ENCODE measurements at regions not wholly inside any gene's neighbourhood (a gene's known extent, or its start where the extent isn't known, plus 50 kb on each side); places are given as distances from the start of the nearest gene placed in this dataset.

DNA sequence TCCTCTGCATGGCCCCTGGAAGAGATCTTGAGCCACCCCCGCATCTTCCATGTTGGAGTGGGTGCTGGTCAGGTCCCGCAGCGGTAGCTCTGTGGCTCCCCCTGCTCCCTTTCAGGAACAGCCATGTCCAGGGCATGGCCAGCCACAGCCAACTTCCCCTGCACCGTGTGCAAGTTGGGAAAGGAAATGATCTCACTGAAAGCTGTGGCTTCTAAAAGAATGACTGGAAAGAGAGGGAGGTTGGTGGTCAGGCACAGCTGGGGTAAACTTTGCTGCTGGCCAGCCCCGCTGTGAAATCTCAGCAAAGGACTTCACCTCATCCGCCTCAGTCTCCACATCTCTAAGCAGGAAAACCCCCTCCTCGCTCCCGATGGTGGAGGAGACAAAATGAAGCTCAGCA lies 153.6 kb upstream of the CST7 start:
- DNase-seq = no peak

DNA sequence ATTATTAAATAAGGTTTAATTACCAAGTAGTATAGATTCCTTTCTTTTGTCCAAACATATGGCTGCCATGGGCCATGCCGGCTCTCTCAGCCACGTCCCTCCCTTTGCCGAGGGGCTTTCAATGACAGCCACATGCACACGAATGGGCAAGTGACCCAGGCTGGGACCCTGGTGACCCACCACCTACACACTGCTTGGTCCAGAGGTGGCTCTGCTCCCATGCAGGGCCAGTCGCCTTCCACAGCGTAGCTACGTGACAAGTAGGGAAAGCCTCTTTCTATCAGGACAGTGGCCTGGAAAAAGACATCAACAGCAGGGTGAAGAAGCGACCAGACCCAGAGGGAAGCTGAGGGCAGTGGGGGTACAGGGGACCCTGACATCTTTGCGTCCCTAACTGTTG lies 152.8 kb upstream of the CST7 start:
- DNase-seq = no peak

DNA sequence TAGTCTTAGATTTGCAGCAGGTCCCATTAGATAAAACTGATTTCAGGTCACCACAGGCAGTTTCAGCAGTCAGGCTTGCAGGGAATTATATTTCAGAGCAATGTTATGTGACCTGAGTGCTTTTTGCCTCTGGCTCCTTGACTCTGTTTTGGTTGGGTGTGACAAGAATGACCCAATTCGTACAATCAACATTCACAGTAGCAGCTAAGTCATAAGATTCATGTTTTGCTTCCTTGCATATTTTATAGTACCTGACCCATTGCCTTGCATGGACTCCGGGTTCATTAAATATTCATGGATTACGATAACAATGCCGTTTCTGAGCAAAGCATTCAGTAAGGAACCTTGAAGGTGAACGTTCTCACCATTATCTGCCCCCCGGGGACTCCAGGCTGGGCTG lies 152.0 kb upstream of the CST7 start:
- no peak for DNase-seq

DNA sequence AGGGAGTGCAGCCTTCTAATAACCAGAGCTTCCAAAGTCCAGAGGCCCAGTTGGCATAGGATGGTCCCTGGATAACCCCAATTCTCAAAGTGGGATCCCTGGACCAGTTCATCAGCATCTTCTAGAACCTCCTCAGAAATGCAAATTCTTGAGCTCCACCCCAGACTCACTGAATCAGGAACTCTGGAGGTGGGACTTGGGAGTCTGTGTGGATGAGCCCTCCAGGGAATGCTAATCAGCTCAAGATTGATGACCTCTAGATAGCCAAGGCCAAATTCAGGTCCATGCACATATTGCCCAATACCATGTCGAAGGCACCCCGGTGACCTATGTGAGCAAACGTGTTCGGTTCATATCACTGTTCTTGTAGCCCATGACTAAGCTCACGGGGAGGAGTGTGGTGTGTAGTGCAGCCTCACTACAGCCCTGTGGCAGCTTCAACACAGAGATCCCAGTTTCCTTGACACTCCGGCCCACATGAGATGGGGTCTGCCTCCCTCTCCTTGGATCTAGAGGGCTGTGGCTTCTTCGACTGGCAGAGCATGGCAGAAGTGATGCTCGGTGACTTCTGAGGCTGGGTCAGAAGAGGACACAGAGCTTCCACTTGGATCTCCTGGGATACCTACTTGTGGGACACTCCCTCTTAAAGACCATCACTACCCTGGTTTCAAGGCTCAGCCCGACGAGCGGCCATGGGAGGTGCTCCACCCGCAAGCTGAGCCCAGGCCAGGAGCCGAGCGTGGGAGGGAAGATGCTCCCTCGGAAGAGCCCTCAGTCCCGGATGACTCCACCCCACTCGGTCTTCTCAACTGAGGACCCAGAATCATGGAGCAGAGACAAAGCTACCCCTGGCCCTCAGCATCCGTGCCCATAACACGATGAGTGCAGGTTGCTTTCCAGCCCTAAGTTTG lies 151.1 kb upstream of the CST7 start:
- DNase-seq = no peak

DNA sequence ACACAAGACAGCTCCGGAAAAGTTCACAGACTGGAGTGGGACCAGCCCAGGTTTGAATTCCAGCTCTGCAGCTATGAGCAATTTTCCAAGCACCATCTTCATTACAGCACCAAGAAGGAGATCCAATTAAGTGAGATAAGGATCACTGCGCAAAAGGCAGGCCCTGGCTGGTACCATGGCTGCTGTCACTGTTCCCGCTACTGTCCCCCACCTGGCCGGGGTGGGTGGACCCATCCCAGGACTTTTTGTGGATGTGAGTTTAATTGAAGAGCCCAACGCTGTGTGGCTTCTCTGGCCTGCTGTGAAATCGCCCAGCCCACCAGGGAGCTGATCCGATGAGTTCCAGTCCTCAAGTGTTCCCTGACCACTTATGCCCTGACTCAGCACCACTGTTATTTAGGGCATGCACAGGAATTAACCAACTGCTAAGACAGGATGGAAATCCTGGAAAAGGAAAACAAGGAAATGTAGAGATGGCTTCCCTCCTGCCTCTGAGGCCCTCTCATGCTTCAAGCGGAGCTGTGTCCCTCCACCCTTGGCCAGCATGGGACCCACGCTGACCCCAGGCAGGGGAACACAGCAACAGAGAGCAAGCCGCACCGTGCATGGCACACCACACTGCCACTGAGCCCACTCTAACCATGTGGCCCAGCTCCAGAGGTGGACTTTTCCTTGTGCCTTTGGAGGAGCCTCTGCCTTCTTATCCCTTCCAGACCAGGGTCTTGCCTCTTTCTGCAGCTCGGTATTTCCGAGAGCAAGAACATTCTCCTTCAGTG lies 150.0 kb upstream of the CST7 start:
- no peak for DNase-seq

DNA sequence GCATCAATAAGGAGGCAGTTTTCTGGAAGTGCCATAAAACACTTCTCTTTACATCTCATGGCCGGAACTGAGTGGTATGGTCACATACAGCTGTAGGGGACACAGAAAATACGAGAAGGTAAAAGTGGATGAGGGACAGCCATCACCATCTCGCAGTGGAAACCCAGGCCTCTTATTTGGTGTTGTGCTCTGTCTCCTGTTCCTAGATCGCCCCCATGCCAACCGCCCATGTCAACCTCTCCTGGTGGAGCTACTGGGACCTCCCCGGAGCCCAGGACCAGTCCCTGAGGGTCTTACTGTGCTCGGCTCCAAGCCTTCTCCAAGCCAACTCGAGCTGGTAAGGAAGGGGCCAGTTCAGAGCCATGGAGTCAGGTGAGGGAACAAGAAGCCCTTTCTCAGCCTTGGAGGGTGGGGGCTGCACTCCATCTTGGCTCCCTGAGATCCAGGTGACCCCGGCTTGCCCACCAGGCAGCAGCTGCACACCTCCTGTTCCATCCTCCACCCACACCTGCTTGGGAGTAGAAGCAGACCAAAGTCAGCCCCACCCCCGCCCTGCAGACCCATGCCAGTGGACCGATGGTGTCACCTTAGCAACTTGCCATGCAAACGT lies 149.0 kb upstream of the CST7 start:
- no peak for DNase-seq

DNA sequence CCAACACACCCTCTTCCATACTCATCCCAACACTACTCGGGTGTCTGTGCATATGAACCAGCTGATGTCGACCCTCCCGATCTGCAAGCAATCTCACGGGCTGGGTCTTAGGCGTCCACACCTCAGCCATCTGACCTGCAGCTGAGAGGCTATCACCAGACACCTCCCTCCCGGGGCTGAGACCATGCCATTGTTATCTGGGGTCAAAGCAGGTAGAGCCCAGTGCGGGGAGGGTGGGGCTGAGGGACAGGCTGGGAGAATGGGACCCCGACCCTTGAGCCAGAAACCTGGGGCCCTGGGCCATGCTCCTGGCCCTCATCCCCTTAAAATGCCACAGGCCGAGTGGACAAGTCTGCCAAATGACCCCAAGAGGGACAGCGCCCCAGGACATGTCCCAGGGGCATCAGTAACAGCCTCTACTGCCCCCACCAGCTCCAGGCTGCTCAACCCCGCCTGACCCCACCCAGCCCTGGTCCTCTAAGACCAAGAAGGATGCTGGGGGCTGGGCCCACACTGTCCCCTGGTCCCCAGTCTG lies 146.7 kb upstream of the CST7 start:
- DNase-seq = no peak

DNA sequence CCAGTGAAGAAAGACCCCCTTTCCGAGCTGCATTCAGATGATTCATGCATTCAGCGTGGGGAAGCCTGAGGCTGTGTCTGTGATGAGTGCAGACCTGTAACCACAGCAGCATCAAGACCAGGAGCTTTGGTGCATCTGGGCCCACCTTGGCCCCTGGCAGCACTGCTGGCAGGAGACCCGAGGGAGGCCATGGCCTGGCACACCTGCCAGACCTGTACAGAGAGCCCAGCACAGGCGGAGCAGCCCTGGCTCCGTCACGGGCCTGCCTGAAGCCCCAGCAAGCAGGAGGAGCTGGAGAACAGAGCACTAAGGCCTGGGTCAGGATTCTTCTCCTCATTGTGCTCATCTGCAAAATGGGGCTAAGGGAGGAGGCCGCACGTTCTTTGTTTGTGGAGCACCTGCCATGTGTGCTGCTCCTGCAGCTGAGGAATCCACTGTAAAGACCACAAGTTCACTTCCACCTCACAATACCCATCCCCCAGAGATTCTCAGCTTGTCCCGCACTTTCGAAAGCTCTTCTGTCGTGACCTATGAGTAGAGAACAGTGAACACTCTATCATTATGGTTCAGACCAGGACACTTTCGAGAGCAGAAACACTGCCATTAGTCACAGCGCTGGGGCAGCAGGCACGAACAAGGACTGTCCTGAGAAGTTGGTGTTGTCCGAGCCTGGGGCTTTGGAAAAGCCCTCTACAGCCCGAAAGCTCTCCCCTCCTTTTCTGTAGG lies 144.4 kb upstream of the CST7 start:
- no peak for DNase-seq

DNA sequence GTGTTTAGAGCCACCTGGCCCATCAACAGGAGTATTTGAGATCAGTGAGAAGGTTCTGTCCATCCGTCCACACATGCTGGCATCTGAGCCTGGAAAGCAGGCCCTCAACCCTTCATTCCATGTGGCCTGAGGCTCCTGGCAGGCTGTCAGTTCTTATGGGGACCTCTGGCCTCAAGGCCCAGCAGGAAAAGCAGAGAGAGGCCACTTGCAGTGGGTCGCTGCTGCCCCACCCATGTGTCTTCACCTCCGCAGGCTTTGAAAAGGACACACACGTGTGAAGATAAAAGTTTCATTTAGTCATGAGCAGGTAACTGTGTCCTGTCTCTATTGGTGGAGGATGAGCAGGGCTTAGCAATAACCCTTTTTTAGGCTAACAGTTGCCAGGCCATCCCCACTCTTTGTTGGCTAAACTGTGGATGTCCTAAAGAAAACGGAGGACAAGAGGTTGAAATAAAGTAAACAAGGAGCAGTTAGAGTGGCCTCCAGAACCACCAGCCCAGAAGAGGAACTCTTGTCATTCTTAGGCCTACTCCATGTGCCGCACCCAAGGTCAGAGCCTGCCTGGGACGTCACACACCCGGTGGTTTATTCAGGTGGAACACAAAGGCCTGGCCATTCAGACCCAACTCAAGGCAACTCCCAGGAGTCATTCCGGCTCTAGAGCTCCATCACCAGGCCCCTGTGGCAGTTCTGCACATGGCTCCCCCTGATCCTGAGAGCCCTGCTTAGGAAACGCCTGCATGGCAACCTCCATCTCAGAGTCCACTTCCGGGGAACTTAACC lies 143.4 kb upstream of the CST7 start:
- no peak for DNase-seq

DNA sequence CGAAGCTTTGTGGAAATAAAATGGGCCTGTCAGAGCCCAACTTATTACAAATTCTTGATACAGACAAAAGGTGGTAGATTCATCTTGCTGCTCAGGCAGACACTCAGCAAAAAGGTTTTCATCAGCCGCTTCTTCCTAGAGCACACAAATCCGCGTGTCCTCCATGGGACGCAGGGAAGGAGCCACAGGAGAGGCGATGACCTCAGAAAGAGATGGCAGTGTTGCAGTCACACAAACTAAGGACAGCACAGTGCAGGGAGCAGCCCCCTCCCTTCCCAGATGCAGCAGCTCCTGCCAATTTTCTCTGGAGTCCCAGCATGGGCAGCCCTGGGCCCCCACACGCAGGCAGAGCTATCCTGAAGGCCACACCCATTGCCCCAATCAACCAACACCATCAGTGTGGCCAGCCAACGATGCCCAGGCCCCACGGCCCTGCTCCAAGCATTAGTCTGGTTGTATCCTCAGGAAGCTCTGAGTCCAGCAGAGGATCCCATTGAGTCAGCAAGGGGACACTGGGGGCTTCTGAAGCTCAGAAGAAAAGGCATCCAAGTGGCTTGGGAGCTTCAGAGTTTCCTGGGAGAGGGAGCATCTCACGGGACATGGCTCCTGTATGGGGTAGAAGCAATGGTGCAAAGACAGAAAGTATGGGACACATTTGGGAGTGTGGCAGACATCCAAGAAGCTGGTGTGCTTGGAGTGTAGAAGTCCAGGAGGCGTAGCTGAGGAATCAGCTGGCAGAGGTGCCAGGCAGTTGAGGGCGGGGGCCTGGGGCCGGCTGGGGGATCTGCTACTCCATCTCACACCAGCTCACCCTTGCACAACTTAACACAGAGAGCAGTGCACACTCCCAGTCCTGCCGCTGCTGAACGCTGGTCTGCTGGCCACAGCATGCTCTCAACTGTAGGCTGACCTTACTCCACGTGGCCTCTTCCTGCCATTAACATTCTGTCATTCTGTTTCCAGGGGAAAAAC lies 142.1 kb upstream of the CST7 start:
- DNase-seq = no peak

DNA sequence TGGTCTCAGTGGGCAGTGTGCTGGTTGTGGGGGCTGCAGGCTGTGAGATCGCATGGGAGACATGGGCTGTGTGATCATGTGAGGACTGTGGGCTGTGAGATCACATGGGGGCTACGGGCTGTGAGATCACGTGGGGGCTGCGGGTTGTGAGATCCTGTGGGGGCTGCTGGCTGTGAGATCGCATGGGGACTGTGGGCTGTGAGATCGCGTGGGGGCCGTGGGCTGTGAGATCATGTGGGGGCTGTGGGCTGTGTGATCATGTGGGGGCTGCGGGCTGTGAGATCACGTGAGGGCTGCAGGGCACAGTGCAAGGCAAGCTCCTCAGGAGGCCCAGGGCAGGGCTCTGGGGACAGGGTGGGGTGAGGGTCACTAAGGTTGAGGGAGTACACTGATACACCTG lies 140.5 kb upstream of the CST7 start:
- DNase-seq = no peak

DNA sequence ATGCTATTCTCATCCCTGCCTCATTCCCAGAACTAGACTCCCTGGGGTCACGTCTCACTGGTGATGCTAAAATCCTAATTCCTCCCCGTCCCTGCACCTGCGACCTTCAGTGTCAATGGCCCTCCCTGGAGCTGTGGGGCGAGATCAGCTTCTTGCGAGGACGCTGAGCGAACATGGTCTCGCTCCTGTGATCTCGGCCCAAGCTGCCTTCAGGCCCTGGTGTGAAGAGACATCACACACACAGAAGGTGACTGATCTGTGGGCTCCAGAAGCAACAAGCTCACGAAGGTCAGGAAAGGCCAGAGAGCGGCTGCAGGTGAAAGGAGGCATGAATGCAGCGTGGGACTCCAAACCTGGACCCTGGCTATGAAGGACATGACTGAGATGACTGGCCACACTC lies 139.5 kb upstream of the CST7 start:
- DNase-seq = no peak

DNA sequence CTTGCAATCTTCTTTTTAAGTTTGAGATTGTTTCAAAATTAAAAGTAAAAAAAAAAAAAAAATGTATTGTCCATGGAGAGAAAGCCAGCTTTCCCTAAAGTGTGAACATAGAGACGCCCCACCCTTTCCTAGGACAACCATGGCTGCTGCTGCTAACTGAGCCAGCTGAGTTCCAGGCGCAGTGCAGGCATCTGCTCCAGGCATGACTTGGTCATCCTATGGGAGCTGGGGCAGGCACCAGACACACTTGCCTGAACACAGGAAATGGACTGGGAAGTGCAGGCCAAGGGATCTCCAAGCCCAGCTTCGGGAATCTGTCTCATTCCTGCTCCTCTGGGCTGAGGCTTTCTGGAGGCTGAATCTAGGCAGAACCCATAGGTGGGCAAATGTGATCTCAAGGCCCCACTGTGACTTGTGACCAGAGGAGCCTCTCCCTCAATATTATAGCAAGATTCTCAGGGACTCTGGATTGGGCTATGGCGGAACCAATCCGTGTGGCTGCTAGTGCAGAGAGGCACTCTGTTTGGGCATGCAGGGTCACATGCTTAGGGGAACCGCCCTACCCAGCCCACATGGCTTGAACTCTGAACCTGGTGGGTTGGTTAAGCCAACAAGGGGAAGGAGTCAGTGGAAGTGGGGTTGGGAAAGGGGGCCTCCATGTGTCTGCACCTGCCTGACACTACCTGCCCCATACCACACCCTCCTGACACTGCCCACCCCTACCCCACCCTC lies 138.2 kb upstream of the CST7 start:
- no peak for DNase-seq

DNA sequence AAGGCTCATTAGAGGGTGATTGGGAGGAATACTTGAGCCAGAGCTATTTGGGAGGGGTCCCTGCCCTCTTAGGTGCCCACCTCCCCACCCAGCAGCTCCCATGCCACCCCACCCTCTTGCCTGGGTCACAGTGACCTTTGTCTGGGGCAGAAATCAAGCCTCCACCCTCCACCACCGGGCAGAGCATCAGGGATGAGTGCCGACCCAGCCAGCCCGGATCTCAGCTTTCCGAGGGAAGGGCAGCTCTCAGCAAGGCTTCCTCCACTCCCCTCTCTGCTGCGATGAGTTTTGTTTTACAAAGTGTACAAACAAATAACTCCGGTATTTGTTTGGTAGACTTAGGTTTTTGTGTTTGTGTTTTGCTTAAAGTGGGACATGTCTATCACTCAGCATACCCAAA lies 136.7 kb upstream of the CST7 start:
- no peak for DNase-seq

DNA sequence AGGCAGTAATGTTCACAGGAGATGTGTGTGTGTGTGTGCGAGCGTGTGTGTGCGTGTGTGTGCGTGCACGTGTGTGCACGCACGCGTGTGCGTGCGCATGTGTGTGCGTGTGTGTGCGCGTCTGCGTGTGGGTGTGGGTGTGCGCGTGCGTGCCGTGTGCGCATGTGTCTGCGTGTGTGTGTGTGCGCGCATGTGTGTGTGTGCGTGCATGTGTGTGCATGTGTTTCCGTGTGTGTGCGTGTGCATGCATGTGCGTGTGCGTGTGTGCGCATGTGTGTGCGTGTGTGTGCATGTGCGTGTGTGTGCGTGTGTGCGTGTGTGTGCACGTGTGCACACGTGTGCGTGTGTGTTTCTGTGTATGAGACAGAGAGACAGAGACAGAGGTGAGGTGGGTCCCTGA lies 136.0 kb upstream of the CST7 start:
- DNase-seq = no peak

DNA sequence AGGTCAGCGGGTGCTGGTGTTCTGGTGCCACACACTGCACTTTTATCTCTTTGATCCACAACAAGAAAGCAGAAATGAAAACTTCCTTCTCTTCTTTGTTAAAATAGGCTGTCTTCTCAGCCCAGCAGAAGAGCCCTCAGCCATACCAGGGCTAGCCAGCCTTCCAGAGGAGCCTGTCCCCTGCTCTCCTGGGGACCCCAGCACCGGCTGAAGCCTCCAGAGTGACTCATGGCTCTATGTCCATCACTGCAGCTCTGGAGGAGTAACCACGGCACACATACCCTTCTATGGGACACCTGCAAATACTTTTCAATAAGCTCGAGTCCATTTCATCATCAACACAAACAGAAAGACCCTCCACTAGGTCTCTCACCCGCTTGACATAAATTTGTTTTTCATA lies 135.6 kb upstream of the CST7 start:
- DNase-seq = no peak

DNA sequence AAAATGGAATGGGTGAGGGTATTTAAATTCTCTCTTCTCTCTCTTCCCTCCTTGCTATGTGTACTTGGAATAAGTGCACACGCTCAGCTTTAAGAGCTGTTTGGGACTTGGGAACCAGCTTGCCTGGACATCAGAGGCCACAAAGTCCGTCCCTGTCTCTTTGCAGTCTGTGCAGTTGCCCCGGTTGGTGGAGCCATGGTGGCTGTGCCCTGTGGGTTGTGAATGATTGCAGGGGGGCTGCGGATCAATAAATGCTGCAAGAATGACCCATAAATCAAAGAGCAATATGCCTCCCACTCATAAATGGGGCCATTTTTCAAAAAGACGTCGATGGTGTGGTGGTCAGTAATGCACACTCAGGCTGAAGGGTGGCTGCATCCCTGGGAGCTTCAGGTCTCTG lies 135.1 kb upstream of the CST7 start:
- DNase-seq = no peak

DNA sequence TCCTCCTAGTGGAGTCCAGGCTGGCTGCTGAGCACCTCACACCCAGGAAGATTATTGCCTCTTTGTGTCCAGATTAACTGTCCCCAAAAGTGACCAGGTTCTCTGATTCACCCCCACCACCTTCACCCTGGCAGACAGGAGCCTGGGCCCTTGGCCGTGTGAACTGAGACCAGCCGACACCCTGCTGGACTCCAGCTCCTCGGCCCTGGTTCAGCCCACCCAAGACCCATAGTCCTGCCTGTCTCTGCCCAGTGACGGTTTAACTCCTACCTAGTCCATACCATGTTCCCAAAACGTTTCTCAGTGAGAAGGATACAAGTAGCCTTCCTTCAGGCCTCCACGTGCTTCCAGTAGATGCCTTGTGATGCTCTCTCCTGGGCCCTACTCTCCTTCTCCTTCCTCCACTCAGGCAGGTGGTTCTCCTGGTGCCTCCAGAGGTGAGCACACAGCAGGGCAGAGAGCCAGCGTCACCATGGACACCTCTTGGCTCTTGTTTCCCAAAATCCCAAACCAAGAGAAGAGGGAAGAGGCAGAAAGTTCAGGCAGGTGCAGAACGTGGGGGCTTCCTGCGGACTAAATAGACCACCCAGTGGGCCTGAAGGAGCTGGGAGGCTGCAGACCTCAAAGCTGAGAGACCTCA lies 134.4 kb upstream of the CST7 start:
- no peak for DNase-seq
